ENCODE measurements at regions not wholly inside any gene's neighbourhood (a gene's known extent, or its start where the extent isn't known, plus 50 kb on each side); places are given as distances from the start of the nearest gene placed in this dataset.

DNA sequence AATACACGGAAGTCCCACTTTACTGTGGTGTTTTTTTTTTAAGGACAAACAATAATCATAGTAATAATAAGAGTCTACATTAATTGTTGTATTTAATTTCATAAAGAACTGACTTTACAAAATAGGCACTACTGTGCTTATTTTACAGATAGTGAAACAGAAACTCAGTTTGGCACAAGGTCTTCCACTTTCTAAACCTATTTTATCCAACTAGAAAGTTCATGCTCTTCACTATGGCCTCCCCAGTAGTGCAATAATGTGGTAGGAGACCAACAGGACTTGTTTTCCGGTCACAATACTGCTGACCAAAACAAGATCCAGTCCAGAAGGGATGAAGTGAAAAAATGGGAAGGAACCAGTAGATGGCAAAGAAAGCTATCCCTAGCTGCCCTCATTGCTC is 531.6 kb downstream of the CAAP1 start (continued):
- TF ChIP-seq, protein P1, sequence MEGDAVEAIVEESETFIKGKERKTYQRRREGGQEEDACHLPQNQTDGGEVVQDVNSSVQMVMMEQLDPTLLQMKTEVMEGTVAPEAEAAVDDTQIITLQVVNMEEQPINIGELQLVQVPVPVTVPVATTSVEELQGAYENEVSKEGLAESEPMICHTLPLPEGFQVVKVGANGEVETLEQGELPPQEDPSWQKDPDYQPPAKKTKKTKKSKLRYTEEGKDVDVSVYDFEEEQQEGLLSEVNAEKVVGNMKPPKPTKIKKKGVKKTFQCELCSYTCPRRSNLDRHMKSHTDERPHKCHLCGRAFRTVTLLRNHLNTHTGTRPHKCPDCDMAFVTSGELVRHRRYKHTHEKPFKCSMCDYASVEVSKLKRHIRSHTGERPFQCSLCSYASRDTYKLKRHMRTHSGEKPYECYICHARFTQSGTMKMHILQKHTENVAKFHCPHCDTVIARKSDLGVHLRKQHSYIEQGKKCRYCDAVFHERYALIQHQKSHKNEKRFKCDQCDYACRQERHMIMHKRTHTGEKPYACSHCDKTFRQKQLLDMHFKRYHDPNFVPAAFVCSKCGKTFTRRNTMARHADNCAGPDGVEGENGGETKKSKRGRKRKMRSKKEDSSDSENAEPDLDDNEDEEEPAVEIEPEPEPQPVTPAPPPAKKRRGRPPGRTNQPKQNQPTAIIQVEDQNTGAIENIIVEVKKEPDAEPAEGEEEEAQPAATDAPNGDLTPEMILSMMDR (IDR thresholded peaks at IDR 0.05; ENCODE audit: control extremely low read depth in 1 of 3, insufficient read depth in 1 of 3, low read depth in 1 of 3, low read length in 3 of 3) = no peak
- no peak for TF ChIP-seq NRF1 (IDR thresholded peaks at IDR 0.05; ENCODE audit: low read depth, low read length)
- TF ChIP-seq POU5F1 (IDR thresholded peaks at IDR 0.05; ENCODE audit: low read depth, low read length) = no peak
- no peak for TF ChIP-seq SIN3A (conservative IDR thresholded peaks at IDR 0.05 in 1 of 2, IDR thresholded peaks at IDR 0.05 in 1 of 2; ENCODE audit: low read depth in 1 of 2, low read length in 2 of 2)
- TF ChIP-seq YY1 (IDR thresholded peaks at IDR 0.05; ENCODE audit: low read depth, low read length) = no peak
- TF ChIP-seq GABPA (IDR thresholded peaks at IDR 0.05; ENCODE audit: borderline replicate concordance, insufficient read depth, low read length) = no peak
